Retina (tissue), 1 donor: ENCODE measurements at regions not wholly inside any gene's neighbourhood (a gene's known extent, or its start where the extent isn't known, plus 50 kb on each side); places are given as distances from the start of the nearest gene placed in this dataset.

ENCODE experiments used
- DNase-seq: peaks from one replicate; pipeline ENCODE4 v3.0.0-alpha.2; 2016

GRCh38 chr6:92942549-92942948, 476.8 kb downstream of the EPHA7 start:
- no peak for DNase-seq

- no peak for DNase-seq
Observed at GRCh38 chr6:92934625-92935024, 484.7 kb downstream of the EPHA7 start.

GRCh38 chr6:92930171-92930570, 489.2 kb downstream of the EPHA7 start:
- no peak for DNase-seq

- DNase-seq, result no peak
Observed at GRCh38 chr6:92922216-92922806, 497.0 kb downstream of the EPHA7 start.

GRCh38 chr6:92915466-92915865, 503.9 kb downstream of the EPHA7 start:
- DNase-seq, result no peak

GRCh38 chr6:92911301-92911700, 508.1 kb downstream of the EPHA7 start:
- DNase-seq, result no peak

- no peak for DNase-seq
Observed at GRCh38 chr6:92910646-92911045, 508.7 kb downstream of the EPHA7 start.

GRCh38 chr6:92906385-92906784, 513.0 kb downstream of the EPHA7 start:
- DNase-seq, result no peak

GRCh38 chr6:92893741-92894140, 525.6 kb downstream of the EPHA7 start:
- DNase-seq, result no peak

GRCh38 chr6:92892626-92893170, 526.7 kb downstream of the EPHA7 start:
- no peak for DNase-seq

GRCh38 chr6:92888316-92888715, 531.0 kb downstream of the EPHA7 start:
- DNase-seq, result no peak

GRCh38 chr6:92887871-92888270, 531.5 kb downstream of the EPHA7 start:
- DNase-seq, result no peak

GRCh38 chr6:92879526-92879925, 539.8 kb downstream of the EPHA7 start:
- DNase-seq, result no peak

GRCh38 chr6:92864966-92865555, 554.3 kb downstream of the EPHA7 start:
- DNase-seq, result no peak

GRCh38 chr6:92849636-92850035, 569.7 kb downstream of the EPHA7 start:
- no peak for DNase-seq

GRCh38 chr6:92848901-92849300, 570.5 kb downstream of the EPHA7 start:
- no peak for DNase-seq

GRCh38 chr6:92848459-92848858, 570.9 kb downstream of the EPHA7 start:
- DNase-seq, result no peak

- no peak for DNase-seq
Observed at GRCh38 chr6:92847988-92848387, 571.4 kb downstream of the EPHA7 start.

GRCh38 chr6:92840246-92840930, 579.0 kb downstream of the EPHA7 start:
- no peak for DNase-seq

- no peak for DNase-seq
Observed at GRCh38 chr6:92828788-92829187, 590.6 kb downstream of the EPHA7 start.

GRCh38 chr6:92827104-92827503, 592.3 kb downstream of the EPHA7 start:
- DNase-seq, result no peak

GRCh38 chr6:92826633-92827032, 592.7 kb downstream of the EPHA7 start:
- no peak for DNase-seq

GRCh38 chr6:92822222-92822621, 597.1 kb downstream of the EPHA7 start:
- no peak for DNase-seq

- no peak for DNase-seq
Observed at GRCh38 chr6:92820601-92821000, 598.8 kb downstream of the EPHA7 start.
